ENCODE measurements at regions not wholly inside any gene's neighbourhood (a gene's known extent, or its start where the extent isn't known, plus 50 kb on each side); places are given as distances from the start of the nearest gene placed in this dataset.

DNA sequence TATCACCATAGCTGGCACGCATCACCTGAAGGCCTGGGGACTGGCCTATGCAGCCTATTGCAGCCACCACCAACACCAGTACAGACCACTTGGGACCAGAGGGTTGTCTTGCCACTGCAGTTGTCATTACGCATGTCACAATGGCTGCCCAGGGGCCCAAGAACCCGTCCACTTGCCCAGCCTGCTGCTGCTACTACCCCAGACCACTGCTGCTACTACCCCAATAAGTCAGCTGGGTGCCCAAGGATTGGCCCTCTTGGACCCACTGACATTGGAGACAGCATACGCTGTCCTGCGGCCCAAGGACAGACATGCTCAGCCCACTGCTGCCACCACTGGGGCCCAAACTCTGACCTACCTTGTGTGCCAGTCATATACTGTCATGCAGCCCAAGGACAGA, 102.7 kb upstream of the OR9Q1 start:
- TF ChIP-seq, protein P1, sequence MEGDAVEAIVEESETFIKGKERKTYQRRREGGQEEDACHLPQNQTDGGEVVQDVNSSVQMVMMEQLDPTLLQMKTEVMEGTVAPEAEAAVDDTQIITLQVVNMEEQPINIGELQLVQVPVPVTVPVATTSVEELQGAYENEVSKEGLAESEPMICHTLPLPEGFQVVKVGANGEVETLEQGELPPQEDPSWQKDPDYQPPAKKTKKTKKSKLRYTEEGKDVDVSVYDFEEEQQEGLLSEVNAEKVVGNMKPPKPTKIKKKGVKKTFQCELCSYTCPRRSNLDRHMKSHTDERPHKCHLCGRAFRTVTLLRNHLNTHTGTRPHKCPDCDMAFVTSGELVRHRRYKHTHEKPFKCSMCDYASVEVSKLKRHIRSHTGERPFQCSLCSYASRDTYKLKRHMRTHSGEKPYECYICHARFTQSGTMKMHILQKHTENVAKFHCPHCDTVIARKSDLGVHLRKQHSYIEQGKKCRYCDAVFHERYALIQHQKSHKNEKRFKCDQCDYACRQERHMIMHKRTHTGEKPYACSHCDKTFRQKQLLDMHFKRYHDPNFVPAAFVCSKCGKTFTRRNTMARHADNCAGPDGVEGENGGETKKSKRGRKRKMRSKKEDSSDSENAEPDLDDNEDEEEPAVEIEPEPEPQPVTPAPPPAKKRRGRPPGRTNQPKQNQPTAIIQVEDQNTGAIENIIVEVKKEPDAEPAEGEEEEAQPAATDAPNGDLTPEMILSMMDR (conservative IDR thresholded peaks at IDR 0.05; ENCODE audit: low read length) = no peak
- TF ChIP-seq EZH2phosphoT487 (IDR thresholded peaks at IDR 0.05; ENCODE audit: borderline replicate concordance, low read depth, low read length) = no peak

Data from OCI-LY7 (cell line).